HG03460 (cell line): ENCODE measurements at regions not wholly inside any gene's neighbourhood (a gene's known extent, or its start where the extent isn't known, plus 50 kb on each side); places are given as distances from the start of the nearest gene placed in this dataset.

Experiments used
- ATAC-seq: cut with Tn5 transposase; IDR thresholded peaks from one replicate; pipeline ENCODE4 v1.9.1; 2021; ENCODE audit not compliant: unreplicated experiment

DNA sequence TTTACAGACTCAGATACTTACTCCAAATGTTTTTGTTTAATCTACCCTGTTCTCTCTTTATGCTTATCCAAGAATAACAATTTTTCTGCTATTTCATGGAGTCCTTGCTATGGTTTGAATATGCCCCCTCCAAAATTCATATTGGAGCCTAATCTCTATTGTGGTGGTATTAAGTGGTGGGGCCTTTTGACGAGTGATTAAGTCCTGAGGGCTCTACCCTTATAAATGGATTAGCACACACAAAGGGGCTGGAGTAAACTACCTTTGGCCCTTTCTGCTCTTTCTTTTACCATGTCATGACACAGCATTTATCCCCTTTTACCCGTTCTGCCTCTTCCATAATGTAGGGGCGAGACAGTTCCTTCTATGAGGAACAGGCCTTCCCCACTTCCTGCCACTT lies 285.5 kb downstream of the GASK1B start:
- ATAC-seq, result no peak

DNA sequence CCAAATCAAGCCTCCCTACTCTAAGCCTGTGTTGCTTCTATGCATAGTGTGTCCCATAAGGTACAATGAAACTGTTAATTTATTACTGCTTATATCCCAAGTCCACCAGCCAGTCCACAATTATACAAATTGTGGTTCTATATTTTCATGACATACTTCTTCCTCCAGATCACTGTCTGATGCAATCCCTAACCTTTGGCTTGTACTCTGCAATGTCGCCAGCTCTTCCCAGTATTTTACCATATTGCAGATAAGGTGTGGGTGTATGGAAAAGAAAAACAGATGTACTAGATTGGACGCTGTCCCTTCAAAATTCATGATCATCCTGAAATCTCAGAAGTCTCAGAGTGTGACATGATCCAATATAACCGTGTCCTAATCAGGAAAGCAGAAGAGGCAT lies 286.2 kb downstream of the GASK1B start:
- no peak for ATAC-seq

DNA sequence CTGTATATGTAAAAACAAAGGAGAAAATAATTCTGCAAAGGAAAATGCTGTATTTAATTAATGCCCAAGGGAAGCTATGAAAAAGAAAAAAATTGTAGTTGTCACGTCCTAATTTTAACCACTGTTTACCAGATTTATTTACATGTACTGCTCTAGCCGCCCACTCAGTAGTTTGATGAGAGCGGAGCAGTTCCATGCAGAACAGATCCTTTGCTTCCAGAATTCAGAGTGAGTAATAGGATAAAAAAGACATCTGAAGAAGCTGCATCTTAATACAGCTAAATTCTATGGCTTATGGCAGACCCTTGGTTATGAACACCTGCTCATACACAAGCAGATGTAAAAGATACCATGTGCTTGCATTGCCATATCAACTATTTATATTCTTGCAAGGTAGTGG lies 287.0 kb downstream of the GASK1B start:
- no peak for ATAC-seq

DNA sequence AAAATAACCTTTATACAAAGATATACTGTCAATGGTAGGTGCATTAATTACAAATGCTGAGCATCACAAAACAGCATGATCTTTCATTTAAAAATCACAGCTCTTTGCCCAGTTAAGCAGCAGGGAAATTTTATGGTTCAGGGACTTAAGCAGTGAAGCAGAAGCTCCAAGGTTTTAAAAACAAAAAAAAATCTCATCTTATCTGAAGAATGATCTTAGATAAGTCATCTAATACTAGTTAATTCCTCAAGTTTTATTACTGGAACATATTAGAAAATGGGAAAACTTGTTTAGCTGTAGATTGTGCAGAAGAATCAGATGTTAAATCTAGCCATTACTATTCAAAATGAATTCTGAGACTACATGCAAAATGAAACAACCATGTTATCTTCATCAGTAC lies 289.9 kb downstream of the GASK1B start:
- ATAC-seq, result no peak

DNA sequence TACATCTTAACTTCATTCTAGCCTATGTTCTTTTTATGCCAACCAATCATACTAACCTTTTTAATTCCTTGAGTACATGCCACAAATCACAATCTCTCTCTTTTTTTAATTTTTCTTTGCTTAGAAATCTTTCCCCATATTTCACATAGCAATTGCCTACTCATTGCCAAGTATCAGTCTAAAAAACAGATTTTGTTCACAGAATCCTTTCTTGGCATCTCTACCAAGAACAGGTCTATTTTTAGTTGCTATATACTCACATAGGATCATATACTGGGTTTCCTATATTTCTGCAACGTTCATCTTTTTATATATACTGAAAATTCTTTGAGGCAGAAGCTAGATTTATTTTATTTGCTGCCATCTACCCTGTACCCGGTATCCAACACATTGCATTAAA lies 292.1 kb downstream of the GASK1B start:
- ATAC-seq, result no peak

DNA sequence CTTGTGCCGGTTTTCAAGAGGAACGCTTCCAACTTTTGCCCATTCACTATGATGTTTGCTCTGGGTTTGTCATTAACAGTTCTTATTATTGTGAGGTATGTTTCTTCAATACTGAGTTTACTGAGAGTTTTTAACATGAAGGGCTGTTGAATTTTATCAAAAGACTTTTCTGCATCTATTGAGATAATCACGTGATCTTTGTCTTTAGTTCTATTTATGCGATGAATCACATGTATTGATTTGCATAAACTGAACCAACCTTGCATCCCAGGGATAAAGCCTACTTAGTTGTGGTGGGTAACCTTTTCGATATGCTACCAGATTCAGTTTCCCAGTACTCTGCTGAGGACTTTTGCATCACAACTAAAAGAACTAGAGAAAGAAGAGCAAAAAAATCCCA lies 318.0 kb downstream of the GASK1B start:
- no peak for ATAC-seq

DNA sequence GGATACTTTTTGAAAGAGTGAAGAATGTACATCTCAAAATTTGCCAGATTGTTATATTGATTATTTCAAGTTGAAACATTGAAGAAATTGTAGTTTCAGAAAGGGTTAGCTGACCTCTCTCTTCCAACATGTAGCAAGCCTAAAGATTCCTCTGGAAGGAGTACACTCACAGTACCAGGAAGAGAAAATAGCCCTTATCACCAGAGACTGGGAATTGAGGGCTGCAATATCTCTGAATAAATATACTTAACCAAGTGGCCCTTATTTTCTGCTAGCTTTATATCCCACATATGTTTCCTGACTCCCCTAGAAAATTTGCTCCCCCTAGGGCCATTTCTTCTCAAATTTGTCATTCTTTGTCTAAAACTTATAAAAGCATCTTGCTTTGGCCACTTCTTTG lies 332.2 kb downstream of the GASK1B start:
- ATAC-seq, result no peak

DNA sequence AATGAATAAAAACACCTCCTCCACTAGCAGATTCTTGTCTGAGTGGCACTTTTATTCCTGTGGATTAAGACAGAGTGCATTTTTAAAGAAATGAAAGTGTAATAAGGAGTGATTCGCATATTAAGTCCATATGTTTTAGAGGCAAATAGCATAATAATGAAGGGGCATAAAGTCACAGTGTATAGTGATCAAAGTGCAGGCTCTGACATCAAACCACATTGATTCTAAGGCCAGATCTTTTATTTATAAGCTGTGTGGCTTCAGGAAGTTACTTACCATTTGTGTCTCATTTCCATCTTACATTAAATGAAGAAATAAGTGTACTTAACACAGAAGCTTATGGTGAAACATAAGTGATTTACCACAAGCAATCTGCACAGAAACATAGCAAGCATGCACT lies 332.8 kb downstream of the GASK1B start:
- no peak for ATAC-seq

DNA sequence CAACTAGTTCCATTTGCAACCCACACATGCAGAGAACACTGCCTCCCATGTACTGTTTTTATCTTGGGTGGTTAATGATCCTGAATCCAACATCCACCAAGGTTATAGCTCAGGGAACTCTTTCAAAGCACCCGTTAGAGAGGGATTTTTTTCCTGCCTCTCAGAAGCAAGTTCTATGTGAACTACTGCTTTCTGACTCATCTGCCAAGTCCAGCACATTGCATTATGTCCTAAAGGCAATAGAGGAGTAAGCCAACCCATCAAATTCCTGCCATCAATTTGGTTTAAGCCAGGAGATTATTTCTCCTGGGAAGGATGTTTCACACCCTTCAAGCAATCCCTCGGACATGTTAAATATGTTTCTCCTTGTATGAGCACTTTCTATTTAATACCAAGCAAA lies 334.5 kb downstream of the GASK1B start:
- no peak for ATAC-seq

DNA sequence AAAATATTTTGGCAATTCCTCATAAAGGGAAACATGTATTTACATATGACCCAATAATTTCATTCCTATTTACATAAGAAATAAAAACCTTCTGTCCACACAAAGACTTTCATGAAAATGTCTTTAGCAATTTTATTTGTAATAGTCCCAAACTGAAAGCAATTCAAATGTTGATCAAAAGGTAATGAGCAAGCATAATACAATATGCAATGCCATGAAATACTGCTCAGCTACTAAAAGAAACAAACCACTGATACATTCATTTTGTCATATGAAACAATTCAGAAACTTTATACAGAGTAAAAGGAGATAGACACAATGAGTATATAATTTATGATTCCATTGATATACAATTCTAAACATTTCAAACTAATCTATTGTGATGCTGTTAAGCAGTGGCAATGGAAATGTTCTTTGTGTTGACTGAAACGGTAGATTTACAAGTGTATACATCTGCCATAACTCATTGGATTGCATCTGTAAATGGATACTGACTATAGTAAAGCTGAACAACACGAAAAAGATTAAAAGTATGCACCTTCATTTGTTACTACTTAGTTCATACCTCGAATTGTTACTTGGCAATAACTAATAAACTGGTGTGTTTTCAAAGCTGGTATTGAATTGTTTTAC lies 335.6 kb downstream of the GASK1B start:
- ATAC-seq, result no peak

DNA sequence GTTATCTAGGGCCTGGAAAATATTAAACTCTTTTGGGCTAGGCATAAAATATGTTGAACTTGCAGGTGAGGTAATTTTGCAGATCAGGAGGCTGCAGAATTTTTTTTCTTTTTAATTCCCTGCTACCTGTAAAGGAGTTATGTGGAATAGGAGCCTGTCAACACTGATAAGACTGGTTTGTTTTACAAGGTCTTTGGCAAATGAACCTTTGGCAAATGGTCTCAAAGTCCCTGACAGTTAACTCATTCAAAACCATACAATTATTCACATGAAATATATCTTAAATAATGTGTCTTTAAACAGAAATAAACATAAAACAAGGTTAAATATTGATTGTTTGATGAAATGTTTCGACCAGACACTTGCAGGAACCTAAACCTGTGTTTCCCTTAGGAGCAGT lies 340.2 kb downstream of the GASK1B start:
- ATAC-seq, result no peak

DNA sequence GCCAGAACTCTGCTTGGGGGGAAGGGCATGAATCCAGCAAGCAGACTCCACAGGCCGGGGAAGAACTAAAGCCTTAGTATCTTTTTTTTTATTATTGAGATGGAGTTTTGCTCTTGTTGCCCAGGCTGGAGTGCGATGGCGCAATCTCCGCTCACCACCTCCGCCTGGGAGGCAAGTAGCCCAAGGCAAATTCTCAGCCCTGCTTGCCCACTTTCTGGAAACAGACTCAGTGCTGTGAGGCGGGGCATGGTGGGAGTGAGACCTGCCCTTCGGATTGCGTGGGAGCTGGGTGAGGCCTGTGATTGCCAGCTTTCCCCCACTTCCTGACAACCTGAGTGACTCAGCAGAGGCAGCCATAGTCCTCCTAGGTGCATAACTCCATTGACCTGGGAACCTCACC lies 348.8 kb downstream of the GASK1B start:
- no peak for ATAC-seq

DNA sequence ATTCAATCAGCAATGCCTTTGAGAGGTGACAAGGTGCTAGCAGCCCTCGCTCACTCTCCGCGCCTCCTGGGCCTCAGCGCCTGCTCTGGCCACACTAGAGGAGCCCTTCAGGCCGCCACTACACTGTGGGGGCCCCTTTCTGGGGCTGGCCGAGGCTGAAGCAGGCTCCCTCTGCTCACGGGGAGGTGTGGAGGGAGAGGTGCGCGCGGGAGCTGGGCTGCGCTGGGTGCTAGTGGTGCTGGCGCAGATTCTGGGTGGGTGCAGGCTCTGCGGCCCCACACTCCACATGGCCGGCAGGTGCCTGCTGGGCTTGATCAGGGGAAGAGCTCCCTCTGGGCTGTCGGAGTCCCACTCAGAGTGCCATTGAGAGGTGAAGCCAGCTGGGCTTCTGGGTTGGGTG lies 351.0 kb downstream of the GASK1B start:
- no peak for ATAC-seq

DNA sequence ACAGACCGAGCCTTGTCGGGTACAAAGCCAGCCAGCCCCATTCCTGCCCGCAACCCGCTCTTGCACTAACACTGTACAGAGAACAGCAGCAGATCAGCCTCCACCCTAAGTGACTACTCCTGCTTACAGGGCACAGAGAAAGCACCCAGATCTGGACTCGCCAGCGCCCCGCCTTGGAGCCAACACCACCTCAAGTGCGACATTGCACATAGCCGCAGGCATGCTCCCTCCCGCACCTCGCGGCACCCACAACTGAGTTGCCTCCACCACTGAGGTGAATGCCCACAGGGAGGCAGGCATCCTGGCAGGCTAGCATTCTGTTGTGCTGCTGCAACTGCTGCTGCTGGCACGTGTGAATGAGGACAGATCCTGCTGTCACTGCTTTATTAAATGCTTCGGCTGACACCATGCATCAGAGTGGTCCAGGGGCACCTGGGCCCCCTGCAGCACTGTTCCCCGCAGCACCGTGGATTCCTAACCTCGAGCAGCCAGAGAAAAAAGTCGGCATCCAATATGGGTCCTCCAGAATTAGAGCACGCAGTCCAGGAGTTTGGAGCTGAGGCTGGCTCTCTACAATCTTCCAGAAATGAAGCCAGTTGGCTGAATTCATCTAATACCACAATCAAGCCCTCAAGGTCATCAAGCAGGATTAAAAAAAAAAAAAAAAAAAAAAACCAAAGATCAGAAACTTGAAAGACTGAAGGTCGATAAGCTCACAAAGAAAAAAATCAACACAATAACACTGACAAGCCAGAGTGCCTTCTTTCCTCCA lies 352.9 kb downstream of the GASK1B start:
- no peak for ATAC-seq

DNA sequence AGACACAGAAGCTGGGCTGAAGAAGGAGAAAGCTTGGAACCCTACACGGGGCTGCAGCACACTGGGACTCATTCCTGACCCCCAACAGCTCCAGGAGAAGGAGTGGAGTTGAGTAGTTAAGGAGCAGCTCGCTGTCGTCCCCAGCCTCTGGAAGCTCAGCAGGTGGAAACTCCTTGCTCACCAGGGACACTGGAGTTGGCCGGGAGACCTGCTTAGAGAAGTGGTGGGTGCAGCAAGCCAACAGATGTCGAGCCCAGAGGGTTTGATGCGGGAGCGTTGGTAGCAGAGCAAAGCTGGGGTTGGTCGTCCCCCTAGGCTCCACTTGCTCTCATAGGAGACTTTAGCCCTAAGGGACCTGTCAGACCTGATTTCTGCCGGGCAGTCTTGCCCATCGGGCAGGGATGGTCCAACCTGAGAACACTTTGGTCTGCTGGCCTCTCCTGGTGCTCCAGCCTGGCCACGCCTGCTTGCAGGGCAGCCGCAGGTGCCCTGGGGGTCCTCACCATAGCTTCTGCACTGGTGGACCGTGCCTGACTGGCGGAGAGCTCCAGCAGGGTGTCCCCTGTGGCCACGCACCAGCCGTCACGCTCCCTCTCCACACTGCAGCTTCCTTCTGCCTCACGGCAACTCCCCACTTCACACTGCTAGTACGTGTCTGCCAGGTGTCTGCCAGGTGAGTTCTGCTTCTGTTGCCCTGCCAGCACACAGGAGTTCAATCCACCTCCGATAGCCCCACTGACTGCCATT lies 353.7 kb downstream of the GASK1B start:
- ATAC-seq, result no peak

DNA sequence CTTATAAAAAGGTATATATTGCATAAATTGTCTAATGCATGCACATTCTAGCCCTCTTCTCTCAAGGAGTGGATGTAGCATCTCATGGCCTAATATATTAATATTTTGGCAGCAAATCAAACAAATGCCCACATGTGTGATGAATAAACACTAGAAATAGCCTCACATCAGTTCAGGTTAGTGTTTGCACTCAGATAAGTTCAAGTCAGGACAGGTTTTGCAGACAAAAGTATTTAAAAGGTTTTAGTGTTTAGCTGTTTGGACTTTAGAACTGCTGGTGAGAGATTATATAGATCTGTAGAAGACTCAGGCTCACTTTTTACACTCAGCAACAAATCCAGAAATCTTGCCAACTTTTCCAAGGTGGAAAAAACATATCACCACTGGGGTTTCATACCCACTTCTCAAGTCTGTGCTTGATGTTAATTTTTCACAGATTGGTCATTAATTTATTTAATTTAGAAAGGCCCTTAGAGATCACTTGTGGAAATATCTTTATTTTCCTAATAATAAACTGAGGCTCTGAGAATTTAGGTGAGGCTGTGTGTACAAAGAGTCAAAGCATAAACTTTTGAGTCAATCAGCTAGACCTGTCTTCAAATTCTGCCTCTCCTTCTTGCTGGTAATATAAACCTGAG lies 362.6 kb downstream of the GASK1B start:
- no peak for ATAC-seq

DNA sequence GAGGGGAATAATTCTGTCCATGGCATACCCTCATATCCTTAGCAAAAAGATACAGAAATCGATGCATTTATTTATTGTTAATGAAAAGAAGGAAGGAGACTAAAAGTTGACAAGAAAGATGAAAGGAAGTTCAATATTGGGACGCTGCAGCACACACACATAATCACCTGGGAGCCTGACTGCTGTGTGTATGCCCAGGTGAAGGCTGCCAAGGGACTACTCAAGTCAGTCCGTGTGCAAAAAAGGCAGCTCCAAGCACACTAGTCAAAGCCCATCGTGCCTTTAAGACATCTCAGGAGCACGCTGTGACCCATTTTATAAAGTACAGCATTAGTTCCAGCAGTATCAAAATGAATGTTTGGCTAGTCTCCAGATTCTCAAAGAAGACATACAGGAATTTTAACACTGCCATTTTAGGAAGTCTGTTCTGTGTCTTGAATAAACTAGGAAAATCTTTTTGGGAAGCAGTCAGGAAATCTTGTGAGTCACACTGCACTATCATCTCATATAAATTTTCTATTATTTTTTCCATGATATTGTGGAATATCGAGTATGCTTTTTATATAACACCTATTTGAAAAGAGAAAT lies 363.9 kb downstream of the GASK1B start:
- no peak for ATAC-seq

DNA sequence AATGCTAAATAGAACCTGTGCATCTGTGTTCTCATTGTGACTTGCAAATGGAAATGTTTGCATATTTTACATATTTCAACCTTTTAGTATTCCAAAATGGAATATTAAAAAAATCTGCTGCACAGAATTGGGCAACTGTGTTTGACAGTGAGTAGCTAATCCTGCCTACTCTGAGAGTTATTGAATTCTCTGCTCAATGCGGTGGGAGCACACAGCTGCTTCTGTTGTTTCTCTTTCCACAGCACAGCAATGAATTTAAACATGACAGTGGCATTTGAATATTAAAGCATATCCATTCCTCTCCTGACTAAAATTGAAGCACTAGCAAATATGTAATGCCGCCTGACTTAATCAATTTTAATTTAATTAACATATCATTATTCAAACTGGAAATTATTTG lies 366.6 kb downstream of the GASK1B start:
- ATAC-seq, result no peak

DNA sequence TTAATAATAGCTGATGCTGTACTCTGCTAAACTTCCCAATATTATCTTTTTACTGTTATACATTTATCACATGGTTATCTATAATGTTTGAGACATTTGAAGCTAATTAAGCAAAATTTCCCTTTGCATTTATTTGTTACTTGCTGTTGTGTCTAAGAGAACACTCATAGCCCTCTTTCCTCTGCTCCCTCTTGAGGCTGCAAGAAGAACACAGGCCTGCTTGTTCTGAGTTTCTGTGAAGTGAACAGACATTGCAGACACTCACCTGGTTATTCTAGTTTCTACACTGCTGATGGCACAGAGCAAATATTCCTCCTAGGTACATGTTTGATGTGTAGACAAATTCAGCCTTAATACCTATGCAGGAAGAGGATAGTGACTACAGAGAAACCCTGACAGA lies 367.8 kb downstream of the GASK1B start:
- ATAC-seq, result no peak

DNA sequence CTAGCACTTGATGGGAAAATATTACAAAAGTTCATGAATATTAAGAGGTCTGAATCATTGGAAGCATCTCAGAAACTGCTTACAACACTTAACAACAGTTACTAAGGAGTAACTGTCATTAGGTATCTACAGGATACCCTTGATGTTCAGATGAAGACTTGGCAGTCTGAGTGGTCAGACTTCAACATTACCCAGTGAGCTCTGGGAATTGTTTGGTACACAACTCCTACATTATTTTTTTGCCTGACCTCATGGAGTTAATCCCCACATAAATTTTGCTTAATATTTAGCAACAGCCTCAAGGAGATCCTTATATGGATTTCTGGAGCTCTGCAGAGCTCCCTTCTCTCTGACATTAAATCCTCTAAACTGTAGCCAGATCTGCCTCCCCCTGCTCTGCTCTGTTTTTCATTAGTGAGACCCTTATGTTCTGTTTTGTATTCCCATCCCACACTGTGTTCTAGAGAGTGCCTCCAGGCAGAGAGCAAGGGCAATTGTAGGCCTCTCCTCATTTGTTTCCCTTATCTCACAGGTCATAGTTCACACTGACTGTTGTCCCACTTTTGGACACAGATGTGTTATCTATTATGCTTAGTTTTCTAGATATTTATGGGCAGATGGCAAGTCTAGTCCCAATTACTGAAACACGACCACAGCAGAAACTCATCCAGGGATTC lies 368.8 kb downstream of the GASK1B start:
- ATAC-seq, result no peak

DNA sequence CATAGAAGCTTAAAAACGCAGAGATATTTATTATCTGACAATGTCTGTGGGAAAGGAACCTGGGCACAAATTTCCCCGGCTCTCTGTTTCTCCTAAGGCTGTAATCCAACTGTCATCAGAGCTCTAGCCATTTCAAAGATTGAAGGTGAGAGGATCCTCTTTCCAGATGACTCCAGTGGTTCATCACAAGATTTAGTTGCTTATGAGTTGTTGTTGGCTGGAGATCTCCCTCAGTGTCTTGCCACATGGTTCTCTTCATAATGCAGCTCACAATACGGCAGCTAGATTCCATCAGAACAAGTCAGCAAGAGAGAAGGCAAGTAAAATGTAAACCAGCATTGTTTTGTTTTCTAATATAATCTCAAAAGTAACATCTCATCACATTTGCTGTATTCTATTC lies 369.4 kb downstream of the GASK1B start:
- ATAC-seq, result no peak
